ENCODE measurements at regions not wholly inside any gene's neighbourhood (a gene's known extent, or its start where the extent isn't known, plus 50 kb on each side); places are given as distances from the start of the nearest gene placed in this dataset.

DNA sequence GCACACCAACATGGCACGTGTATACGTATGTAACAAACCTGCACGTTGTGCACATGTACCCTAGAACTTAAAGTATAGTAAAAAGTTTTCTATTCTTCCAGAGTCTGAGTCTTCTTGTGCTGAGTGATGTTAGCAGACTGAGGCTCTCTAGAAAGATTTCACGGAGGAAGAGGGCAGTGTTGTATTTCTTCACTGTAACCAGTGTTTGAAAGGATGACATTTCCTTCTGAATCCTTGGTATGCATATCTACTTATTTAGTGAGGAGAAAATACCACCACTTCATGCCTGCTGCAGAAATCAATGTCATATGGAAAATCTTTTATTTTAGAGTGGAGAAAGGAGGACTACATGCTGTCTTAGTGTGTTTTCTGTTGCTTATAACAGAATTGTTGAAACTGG, 357.1 kb downstream of the CCDC85A start:
- Histone ChIP-seq H3K9me3 (ENCODE audit: control insufficient read depth, low read length) (no peaks in the 10 kb centered on the region), H3K36me3 (ENCODE audit: control insufficient read depth, insufficient read depth, low read length) (no peaks in the 10 kb centered on the region), H3K27ac (ENCODE audit: low read depth, low read length, severe bottlenecking) (no peak overlapping the region), H3K4me1 (ENCODE audit: control insufficient read depth, insufficient read depth, low read length, poor library complexity, severe bottlenecking) (no peaks in the 10 kb centered on the region), H3K4me3 (ENCODE audit: extremely low read depth, insufficient read depth, low read length, poor library complexity, severe bottlenecking) (no peak overlapping the region)
- 60% methylated on average over 1 of the region's 4 CpGs; no CpG with 5 or more reads in 1 of the 2 experiments for WGBS, 2 experiments (ENCODE audit: insufficient coverage in 2 of 2)

DNA sequence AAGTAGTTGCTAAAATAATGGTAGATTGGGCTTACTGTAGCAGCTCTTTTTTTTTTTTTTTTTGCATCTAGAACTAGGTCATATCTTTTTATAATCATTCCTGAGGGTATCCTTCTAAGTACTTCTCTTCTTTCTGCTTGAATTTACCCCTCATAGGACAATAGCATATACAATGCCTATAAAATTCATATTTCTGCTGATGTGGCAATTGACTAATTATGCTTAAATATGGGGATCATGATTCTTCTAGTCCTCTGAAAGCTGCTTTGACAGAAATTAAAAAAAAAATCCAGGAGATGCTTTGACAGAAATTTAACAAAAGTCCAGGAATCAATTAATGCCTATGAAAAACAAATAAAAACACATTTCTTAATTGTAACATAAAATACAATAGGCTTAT, 358.4 kb downstream of the CCDC85A start:
- Histone ChIP-seq H3K4me1 (ENCODE audit: control insufficient read depth, insufficient read depth, low read length, poor library complexity, severe bottlenecking) (no peaks in the 10 kb centered on the region), H3K4me3 (ENCODE audit: extremely low read depth, insufficient read depth, low read length, poor library complexity, severe bottlenecking) (no peak overlapping the region), H3K36me3 (ENCODE audit: control insufficient read depth, insufficient read depth, low read length) (no peaks in the 10 kb centered on the region), H3K27ac (ENCODE audit: low read depth, low read length, severe bottlenecking) (no peak overlapping the region), H3K9me3 (ENCODE audit: control insufficient read depth, low read length) (no peaks in the 10 kb centered on the region)

GRCh38 chr2:56565143-56565542, 381.4 kb downstream of the CCDC85A start:
- no peaks in the 10 kb centered on the region for H3K36me3 ChIP-seq (ENCODE audit: control insufficient read depth, insufficient read depth, low read length)
- WGBS, 2 experiments (ENCODE audit: insufficient coverage in 2 of 2) = 100% methylated on average over 2 of the region's 2 CpGs; no CpG with 5 or more reads in 1 of the 2 experiments
- no peaks in the 10 kb centered on the region for H3K4me1 ChIP-seq (ENCODE audit: control insufficient read depth, insufficient read depth, low read length, poor library complexity, severe bottlenecking)
- no peaks in the 10 kb centered on the region for H3K9me3 ChIP-seq (ENCODE audit: control insufficient read depth, low read length)
- no peak overlapping the region for H3K4me3 ChIP-seq (ENCODE audit: extremely low read depth, insufficient read depth, low read length, poor library complexity, severe bottlenecking)
- H3K27ac ChIP-seq (ENCODE audit: low read depth, low read length, severe bottlenecking) = no peak overlapping the region

DNA sequence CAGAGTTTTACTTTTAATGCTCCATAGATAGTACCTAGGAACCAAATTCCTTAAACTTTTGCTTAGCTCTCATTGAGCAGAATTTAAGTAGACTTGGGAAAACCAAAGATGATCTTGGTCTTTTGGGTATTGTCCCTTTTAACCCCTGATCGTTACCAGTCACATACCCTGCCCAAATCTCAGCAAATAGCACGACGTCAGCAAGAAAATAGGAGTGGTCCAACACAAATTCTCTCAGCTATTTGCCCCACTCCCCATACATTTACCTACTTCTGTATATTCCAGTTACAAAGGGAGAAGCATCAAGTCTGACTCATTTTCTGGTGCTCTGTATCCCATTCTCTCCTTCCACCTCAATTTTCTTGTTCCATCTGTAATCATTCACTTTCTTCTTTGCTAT, 387.3 kb downstream of the CCDC85A start:
- no peak overlapping the region for H3K4me3 ChIP-seq (ENCODE audit: extremely low read depth, insufficient read depth, low read length, poor library complexity, severe bottlenecking)
- no peaks in the 10 kb centered on the region for H3K9me3 ChIP-seq (ENCODE audit: control insufficient read depth, low read length)
- H3K4me1 ChIP-seq (ENCODE audit: control insufficient read depth, insufficient read depth, low read length, poor library complexity, severe bottlenecking) = no peaks in the 10 kb centered on the region
- no peak overlapping the region for H3K27ac ChIP-seq (ENCODE audit: low read depth, low read length, severe bottlenecking)
- WGBS, 2 experiments (ENCODE audit: insufficient coverage in 2 of 2) = 79 to 93% methylated on average over 3 of the region's 3 CpGs
- H3K36me3 ChIP-seq (ENCODE audit: control insufficient read depth, insufficient read depth, low read length) = no peaks in the 10 kb centered on the region

DNA sequence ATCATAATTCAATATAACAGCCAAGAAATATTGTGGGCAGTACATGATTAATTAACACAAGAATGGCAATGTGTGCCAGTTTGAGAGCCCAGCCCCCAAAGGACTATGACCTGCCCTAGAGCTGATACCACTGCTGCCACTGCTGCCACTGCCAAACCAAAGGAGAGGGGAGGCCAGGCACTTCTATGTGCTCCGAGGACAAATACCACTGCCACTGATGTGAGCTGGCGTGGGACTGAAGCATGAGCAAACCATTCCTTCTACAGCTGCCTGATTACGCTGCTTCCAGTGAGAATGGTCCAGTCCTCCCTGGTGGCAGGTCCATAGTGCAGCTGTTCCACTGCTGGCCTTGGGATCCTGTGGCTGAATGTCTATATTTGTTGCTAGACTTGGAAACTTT, 392.2 kb downstream of the CCDC85A start:
- 49 to 75% methylated on average over 3 of the region's 3 CpGs for WGBS, 2 experiments (ENCODE audit: insufficient coverage in 2 of 2)

GRCh38 chr2:56580242-56580641, 396.5 kb downstream of the CCDC85A start:
- Histone ChIP-seq H3K4me1 (ENCODE audit: control insufficient read depth, insufficient read depth, low read length, poor library complexity, severe bottlenecking) (no peaks in the 10 kb centered on the region), H3K9me3 (ENCODE audit: control insufficient read depth, low read length) (no peaks in the 10 kb centered on the region), H3K36me3 (ENCODE audit: control insufficient read depth, insufficient read depth, low read length) (no peaks in the 10 kb centered on the region), H3K4me3 (ENCODE audit: extremely low read depth, insufficient read depth, low read length, poor library complexity, severe bottlenecking) (no peak overlapping the region), H3K27ac (ENCODE audit: low read depth, low read length, severe bottlenecking) (no peak overlapping the region)

More for the DNA sequence above, 392.2 kb downstream of the CCDC85A start:
- Histone ChIP-seq H3K27ac (ENCODE audit: low read depth, low read length, severe bottlenecking) (no peak overlapping the region), H3K4me3 (ENCODE audit: extremely low read depth, insufficient read depth, low read length, poor library complexity, severe bottlenecking) (no peak overlapping the region), H3K4me1 (ENCODE audit: control insufficient read depth, insufficient read depth, low read length, poor library complexity, severe bottlenecking) (no peaks in the 10 kb centered on the region), H3K9me3 (ENCODE audit: control insufficient read depth, low read length) (no peaks in the 10 kb centered on the region), H3K36me3 (ENCODE audit: control insufficient read depth, insufficient read depth, low read length) (no peaks in the 10 kb centered on the region)

DNA sequence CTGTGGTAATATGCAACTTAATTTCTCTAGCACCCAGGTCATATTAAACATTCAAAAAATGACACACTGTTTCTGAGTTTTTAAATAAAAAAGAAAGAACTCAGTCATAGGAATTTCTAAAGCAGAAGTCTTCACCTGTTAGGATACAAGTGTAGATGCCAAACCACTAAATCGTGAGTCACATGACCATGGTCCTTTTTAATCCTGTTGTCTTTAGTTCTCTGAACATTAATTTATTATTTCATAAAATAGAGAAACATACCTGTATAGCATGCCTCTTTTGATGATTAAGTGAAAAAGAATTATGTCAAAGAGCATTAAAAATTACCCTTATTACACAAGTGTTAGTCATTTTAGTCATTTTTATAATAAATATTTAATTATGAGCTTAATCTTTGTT, 398.8 kb downstream of the CCDC85A start:
- Histone ChIP-seq H3K9me3 (ENCODE audit: control insufficient read depth, low read length) (no peaks in the 10 kb centered on the region), H3K27ac (ENCODE audit: low read depth, low read length, severe bottlenecking) (no peak overlapping the region), H3K4me1 (ENCODE audit: control insufficient read depth, insufficient read depth, low read length, poor library complexity, severe bottlenecking) (no peaks in the 10 kb centered on the region), H3K36me3 (ENCODE audit: control insufficient read depth, insufficient read depth, low read length) (no peaks in the 10 kb centered on the region), H3K4me3 (ENCODE audit: extremely low read depth, insufficient read depth, low read length, poor library complexity, severe bottlenecking) (no peak overlapping the region)
- WGBS, 2 experiments (ENCODE audit: insufficient coverage in 2 of 2) = no CpG with 5 or more reads among the region's 1 CpG

DNA sequence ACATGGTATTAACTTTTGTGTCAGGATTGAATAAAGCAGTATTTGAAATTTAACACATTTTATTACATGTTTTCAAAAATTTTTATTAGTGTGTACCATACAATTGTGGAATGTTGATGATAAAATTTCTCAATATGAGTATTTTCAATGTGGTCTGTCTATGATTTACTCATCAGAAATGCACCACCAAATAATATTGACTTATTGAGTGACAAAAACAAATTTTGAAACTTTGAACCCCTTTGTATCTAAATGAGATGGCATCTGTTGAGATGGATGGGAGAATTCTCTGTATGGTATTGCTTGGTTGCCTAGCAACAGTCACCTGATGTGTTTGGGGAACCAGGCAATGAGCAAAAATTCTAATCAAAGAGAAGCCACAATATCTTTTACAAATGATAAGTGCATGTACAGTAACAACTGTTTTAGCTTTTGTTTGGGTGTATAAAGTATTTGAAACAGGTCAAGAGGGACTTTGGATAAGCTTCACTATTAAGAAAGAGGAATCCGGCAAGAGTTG, 400.1 kb downstream of the CCDC85A start:
- H3K4me1 ChIP-seq (ENCODE audit: control insufficient read depth, insufficient read depth, low read length, poor library complexity, severe bottlenecking) = no peaks in the 10 kb centered on the region
- no peaks in the 10 kb centered on the region for H3K9me3 ChIP-seq (ENCODE audit: control insufficient read depth, low read length)
- no peak overlapping the region for H3K4me3 ChIP-seq (ENCODE audit: extremely low read depth, insufficient read depth, low read length, poor library complexity, severe bottlenecking)
- 88 to 100% methylated on average over 1 of the region's 1 CpG for WGBS, 2 experiments (ENCODE audit: insufficient coverage in 2 of 2)
- no peaks in the 10 kb centered on the region for H3K36me3 ChIP-seq (ENCODE audit: control insufficient read depth, insufficient read depth, low read length)
- H3K27ac ChIP-seq (ENCODE audit: low read depth, low read length, severe bottlenecking) = no peak overlapping the region

GRCh38 chr2:56587456-56587855, 403.7 kb downstream of the CCDC85A start:
- Histone ChIP-seq H3K9me3 (ENCODE audit: control insufficient read depth, low read length) (no peaks in the 10 kb centered on the region), H3K36me3 (ENCODE audit: control insufficient read depth, insufficient read depth, low read length) (no peaks in the 10 kb centered on the region), H3K4me1 (ENCODE audit: control insufficient read depth, insufficient read depth, low read length, poor library complexity, severe bottlenecking) (no peaks in the 10 kb centered on the region), H3K27ac (ENCODE audit: low read depth, low read length, severe bottlenecking) (no peak overlapping the region), H3K4me3 (ENCODE audit: extremely low read depth, insufficient read depth, low read length, poor library complexity, severe bottlenecking) (no peak overlapping the region)
- WGBS, 2 experiments (ENCODE audit: insufficient coverage in 2 of 2) = no CpG with 5 or more reads among the region's 1 CpG

DNA sequence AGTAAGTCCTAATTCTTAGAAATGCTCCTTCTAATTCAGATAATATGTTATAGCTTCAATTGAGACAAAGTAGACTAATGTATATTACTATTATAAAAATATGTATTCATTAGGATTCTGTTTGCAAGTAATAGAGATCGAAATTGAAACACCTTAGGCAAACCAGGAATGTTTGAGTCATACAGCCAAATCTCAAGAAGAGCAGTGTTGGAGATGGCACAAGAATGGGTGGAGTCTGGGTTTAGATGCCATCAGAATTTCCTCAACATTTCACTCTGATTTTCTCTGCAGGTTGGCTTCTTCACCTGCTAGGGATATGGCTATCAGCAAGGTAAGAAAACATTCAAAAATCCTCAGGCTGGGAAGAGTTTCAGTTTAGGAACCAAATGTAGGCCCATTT, 405.4 kb downstream of the CCDC85A start:
- Histone ChIP-seq H3K9me3 (ENCODE audit: control insufficient read depth, low read length) (no peaks in the 10 kb centered on the region), H3K4me1 (ENCODE audit: control insufficient read depth, insufficient read depth, low read length, poor library complexity, severe bottlenecking) (no peaks in the 10 kb centered on the region), H3K4me3 (ENCODE audit: extremely low read depth, insufficient read depth, low read length, poor library complexity, severe bottlenecking) (no peak overlapping the region), H3K27ac (ENCODE audit: low read depth, low read length, severe bottlenecking) (no peak overlapping the region), H3K36me3 (ENCODE audit: control insufficient read depth, insufficient read depth, low read length) (no peaks in the 10 kb centered on the region)
- WGBS, 2 experiments (ENCODE audit: insufficient coverage in 2 of 2) = 60% methylated on average over 1 of the region's 1 CpG; no CpG with 5 or more reads in 1 of the 2 experiments

DNA sequence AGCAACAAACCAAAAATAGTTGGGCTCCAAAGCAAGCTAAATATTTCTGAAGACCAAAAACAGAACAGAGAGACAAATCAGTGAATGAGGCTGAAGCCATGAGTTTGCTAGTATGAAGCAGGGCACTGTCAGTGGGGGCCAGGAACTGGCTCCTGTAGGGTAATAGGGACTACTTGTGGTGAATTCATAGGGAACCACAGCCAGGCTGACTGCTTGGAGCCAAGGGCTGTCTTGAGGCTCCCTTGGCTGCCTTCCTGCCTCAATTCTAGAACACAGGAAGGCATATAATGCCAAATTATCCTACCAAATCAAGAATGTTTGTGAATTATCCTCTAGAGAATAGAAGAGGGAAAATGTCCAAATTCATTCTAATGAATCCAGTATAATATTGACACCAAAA, 406.0 kb downstream of the CCDC85A start:
- Histone ChIP-seq H3K36me3 (ENCODE audit: control insufficient read depth, insufficient read depth, low read length) (no peaks in the 10 kb centered on the region), H3K4me3 (ENCODE audit: extremely low read depth, insufficient read depth, low read length, poor library complexity, severe bottlenecking) (no peak overlapping the region), H3K4me1 (ENCODE audit: control insufficient read depth, insufficient read depth, low read length, poor library complexity, severe bottlenecking) (no peaks in the 10 kb centered on the region), H3K27ac (ENCODE audit: low read depth, low read length, severe bottlenecking) (no peak overlapping the region), H3K9me3 (ENCODE audit: control insufficient read depth, low read length) (no peaks in the 10 kb centered on the region)

DNA sequence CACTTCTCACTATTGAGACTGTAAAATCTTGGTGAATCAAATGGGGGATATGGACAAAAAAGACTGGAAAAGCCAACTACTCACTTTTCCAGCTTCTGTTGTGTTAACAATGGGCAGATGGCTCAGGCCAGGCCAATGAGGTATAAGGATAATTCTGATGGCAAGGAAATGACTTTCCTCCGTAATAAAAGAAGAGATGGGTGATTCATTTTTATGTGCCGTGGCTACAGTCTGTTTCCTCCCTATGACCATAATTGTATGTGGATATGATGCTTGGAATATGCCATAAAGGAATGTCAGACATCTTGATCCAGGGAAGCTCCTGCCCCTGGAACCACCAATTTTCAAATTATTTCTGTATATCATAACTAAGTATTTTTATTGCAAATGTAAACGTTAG, 406.8 kb downstream of the CCDC85A start:
- H3K9me3 ChIP-seq (ENCODE audit: control insufficient read depth, low read length) = no peaks in the 10 kb centered on the region
- no peaks in the 10 kb centered on the region for H3K4me1 ChIP-seq (ENCODE audit: control insufficient read depth, insufficient read depth, low read length, poor library complexity, severe bottlenecking)
- H3K4me3 ChIP-seq (ENCODE audit: extremely low read depth, insufficient read depth, low read length, poor library complexity, severe bottlenecking) = no peak overlapping the region
- 52 to 83% methylated on average over 1 to 2 of the region's 3 CpGs for WGBS, 2 experiments (ENCODE audit: insufficient coverage in 2 of 2)
- H3K27ac ChIP-seq (ENCODE audit: low read depth, low read length, severe bottlenecking) = no peak overlapping the region
- no peaks in the 10 kb centered on the region for H3K36me3 ChIP-seq (ENCODE audit: control insufficient read depth, insufficient read depth, low read length)

Measured in mesodermal cell (in vitro differentiated cells).